Epithelial cell of proximal tubule (primary cell): ENCODE measurements at regions not wholly inside any gene's neighbourhood (a gene's known extent, or its start where the extent isn't known, plus 50 kb on each side); places are given as distances from the start of the nearest gene placed in this dataset.
"Not testable (repeated sequence)": the region's sequence is repeated elsewhere in the genome, so short reads cannot be mapped to it uniquely, and the experiment has no call there.

Experiments
- DNase-seq: peaks from one replicate; pipeline ENCODE4 v3.0.0-alpha.2; 2011; ENCODE audit warnings: low read depth
- H3K4me3 ChIP-seq: 2 replicates; pipeline ENCODE4 v1.5.1; 2011; ENCODE audit warnings: low read depth, mild to moderate bottlenecking, low read length
- CTCF ChIP-seq: conservative IDR thresholded peaks from 2 replicates; pipeline ENCODE4 v1.5.1; 2012; ENCODE audit warnings: low read depth, mild to moderate bottlenecking, low read length

- no peak for TF ChIP-seq CTCF
- DNase-seq: no peak
- H3K4me3 ChIP-seq: no peak overlapping the region
These were observed 249.5 kb upstream of the SULF2 start for GRCh38 chr20:48034751-48035150.

GRCh38 chr20:48033005-48033404 lies 247.7 kb upstream of the SULF2 start:
- not testable (repeated sequence) for DNase-seq, H3K4me3 ChIP-seq

GRCh38 chr20:48031122-48031521 lies 245.8 kb upstream of the SULF2 start:
- H3K4me3 ChIP-seq: no peak overlapping the region
- TF ChIP-seq CTCF: no peak
- no peak for DNase-seq

- no peak for TF ChIP-seq CTCF
- no peak overlapping the region for H3K4me3 ChIP-seq
- no peak for DNase-seq
These were observed 241.8 kb upstream of the SULF2 start for GRCh38 chr20:48026981-48027592.

- no peak for DNase-seq
- no peak for TF ChIP-seq CTCF
- H3K4me3 ChIP-seq: peak overlapping the region; percentile 56
These were observed 240.4 kb upstream of the SULF2 start for GRCh38 chr20:48025661-48026060.

- DNase-seq: no peak
- no peak for TF ChIP-seq CTCF
- peak overlapping the region; percentile 56 for H3K4me3 ChIP-seq
These were observed 239.8 kb upstream of the SULF2 start for GRCh38 chr20:48025051-48025515.

- no peak for TF ChIP-seq CTCF
- DNase-seq: no peak
- H3K4me3 ChIP-seq: no peak overlapping the region
These were observed 239.3 kb upstream of the SULF2 start for GRCh38 chr20:48024539-48024938.

- H3K4me3 ChIP-seq, DNase-seq: not testable (repeated sequence)
These were observed 235.4 kb upstream of the SULF2 start for GRCh38 chr20:48020696-48021095.
